ENCODE measurements at regions not wholly inside any gene's neighbourhood (a gene's known extent, or its start where the extent isn't known, plus 50 kb on each side); places are given as distances from the start of the nearest gene placed in this dataset.

GRCh38 chr7:156127166-156128134 is 315.2 kb upstream of the SHH start:
- TF ChIP-seq CTCF (conservative IDR thresholded peaks at IDR 0.05) (no peak), ZFX (IDR thresholded peaks at IDR 0.05) (no peak)

Measured in C4-2B (cell line).